LoVo (cell line): ENCODE measurements at regions not wholly inside any gene's neighbourhood (a gene's known extent, or its start where the extent isn't known, plus 50 kb on each side); places are given as distances from the start of the nearest gene placed in this dataset.

Experiments used
- DNase-seq: peaks from one replicate; pipeline ENCODE4 v3.0.0-alpha.2; 2016; ENCODE audit warnings: low spot score

- DNase-seq, result no peak
Observed at GRCh38 chr4:62235911-62236310, 1035.8 kb downstream of the ADGRL3 start.

GRCh38 chr4:62232814-62233213, 1032.7 kb downstream of the ADGRL3 start:
- no peak for DNase-seq

GRCh38 chr4:62231994-62232393, 1031.9 kb downstream of the ADGRL3 start:
- DNase-seq, result no peak

DNA sequence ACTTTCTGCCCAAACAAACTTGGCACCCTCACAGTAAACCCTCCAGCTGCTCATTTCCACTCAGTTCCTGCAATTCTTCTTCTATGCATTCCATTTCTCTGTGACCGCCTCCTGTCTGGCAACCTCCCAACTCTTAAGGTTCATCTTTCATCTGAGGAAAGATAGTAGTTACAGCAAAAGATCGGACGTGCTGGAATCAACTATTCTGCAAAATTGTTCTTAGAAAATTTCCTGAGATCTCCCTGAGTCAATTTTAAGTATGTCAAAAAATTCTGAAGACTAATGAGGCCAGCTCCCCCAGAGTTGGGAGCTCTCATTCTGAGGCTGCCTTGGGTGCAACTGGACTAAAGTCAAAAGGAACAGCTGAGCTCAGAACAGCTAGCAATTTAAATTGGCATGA, 1026.0 kb downstream of the ADGRL3 start:
- no peak for DNase-seq

DNA sequence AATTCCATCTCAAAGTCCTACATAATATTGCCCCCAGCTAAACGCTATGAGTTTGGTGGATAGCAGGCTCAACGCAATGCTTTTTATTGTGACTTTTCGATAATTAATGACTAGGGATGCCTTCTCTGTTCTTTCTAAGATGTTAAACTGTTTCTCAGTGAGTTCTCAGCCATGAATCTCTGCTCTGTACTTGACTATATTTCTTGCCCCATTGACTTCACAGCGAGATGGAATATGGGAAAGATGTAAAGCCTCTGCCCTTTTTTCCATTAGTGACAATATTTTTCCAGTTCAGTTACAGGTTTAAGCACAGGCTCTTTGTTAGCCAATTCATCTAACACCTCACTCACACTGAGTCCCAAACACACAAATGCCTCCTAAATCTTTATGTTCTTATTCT, 1022.0 kb downstream of the ADGRL3 start:
- DNase-seq, result no peak

DNA sequence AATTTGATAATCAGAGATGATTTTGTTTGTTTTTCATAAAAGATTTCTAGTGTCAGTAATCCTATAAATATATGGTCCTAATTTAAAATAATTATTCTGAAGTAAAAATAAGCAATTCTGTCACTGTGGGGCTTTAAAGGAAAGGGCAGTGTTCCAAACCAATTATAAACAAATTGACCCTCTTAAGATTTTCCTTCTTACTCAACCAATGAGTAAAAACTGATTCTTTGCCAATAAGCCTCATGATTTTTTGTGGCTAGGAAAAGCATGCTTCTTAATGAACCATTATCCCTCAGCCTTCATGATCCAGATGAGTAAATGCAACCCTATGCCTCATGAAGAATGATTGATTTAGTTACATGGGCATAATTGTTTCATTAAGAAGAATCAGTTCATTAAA, 1010.4 kb downstream of the ADGRL3 start:
- no peak for DNase-seq

- DNase-seq, result no peak
Observed at GRCh38 chr4:62209757-62210485, 1009.8 kb downstream of the ADGRL3 start.

DNA sequence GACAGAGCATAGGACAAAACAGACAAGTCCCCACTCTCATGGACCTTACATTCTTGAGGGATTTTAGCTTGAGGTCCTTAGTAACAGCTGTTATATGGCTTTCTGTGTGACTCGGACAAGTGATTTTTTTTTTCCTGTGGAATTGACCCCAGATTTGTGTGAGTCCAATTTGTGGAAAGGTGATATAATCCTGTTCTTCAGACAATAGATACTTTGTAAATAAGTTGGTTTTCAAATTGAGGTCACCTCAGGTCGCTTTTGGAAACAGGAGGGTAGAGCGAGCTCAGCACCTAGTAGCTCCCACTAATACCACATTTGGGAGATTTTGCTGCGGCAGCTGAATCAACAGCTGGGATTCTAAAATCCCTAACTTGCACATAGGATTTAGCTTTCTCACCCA, 1008.8 kb downstream of the ADGRL3 start:
- no peak for DNase-seq

GRCh38 chr4:62204136-62204535, 1004.0 kb downstream of the ADGRL3 start:
- DNase-seq, result no peak

GRCh38 chr4:62199291-62199810, 999.2 kb downstream of the ADGRL3 start:
- no peak for DNase-seq

GRCh38 chr4:62196338-62196737, 996.2 kb downstream of the ADGRL3 start:
- no peak for DNase-seq

DNA sequence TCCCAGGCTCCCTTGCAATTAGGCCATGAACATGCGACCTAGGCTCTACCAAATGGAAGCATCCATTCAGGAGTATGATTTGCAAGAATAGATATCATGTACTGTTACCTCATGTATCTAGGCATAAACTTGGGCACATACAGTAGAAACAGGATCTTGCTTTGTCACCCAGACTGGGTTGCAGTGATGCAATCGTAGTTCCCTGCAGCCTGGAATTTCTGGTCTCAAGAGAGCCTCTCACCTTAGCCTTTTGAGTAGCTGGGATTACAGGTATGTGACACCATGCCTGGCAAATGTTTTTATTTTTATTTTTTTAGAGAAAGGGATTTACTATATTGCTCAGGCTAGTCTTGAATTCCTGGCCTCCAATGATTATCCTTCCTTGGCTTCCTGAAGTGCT, 994.2 kb downstream of the ADGRL3 start:
- no peak for DNase-seq

DNA sequence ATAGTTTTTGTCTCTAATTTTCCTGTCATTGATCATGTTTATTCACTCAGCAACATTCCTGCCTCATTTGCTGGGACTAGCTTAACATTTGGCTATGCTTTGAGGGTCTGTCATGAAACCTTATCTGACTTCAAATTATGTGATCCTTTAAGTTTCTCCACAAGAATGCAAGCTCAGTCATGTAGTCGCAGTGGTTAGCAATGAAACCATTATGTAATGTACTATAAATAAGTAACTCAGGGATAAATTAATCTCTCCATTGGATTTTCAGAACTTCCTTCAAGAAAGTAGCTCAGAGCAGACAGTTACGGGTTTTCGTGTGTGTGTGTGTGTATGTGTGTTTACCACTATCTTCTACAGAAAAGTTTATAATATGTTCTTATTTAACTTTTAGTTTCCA, 993.6 kb downstream of the ADGRL3 start:
- no peak for DNase-seq

DNA sequence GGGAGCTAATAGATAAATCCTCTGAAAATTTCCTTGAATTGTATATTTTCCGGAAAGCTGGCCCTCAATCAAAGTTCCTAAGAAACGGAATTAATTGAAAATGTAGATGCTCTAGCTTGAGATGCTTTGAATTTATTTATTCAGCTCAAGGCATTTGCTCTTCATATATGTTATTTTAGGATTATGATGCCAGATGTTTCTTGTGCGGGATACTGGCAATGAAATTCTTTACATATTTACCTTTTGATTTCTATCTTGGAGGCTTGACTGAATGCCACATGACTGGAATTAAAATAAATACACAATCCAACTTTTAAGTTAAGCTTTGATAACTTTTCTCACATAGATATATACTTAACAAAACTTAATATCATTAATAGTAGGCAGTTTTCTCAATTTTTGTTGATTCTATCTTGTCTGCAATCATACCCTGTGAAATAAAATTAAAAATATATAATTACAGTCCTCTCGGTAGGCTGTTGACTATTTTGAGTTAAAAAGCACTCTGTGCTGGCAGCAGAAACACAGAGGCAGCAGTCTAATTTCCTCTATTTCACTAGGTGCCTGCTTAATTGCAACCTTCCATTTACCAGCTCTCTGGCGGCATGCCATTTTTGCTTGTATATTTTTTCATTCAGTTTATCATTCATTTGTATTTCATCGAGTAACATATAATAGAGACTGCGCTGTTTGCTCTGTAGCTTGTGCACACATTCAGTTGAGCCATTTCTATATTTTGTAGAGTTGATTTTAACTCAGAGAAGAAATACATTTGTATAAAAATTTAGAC, 991.5 kb downstream of the ADGRL3 start:
- no peak for DNase-seq

DNA sequence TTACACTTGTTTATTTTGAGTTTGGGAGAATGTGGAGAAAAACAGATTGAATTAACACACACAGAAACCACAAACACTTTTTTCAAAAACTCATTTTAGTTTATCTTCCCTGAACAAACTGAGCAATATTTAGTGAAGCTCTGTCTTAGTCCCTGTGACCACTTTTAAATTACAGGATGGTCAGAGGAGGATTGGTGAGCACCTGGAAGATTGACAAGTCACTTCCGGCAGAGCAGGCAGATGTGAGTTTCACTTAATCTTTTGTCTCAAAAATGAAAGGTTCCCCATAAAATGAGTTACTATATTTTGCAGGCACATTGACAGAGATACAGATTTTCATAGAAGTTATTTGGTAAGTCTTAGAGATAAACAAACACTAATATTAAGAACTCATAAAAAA, 970.1 kb downstream of the ADGRL3 start:
- DNase-seq, result no peak

- DNase-seq, result no peak
Observed at GRCh38 chr4:62168681-62169080, 968.6 kb downstream of the ADGRL3 start.

DNA sequence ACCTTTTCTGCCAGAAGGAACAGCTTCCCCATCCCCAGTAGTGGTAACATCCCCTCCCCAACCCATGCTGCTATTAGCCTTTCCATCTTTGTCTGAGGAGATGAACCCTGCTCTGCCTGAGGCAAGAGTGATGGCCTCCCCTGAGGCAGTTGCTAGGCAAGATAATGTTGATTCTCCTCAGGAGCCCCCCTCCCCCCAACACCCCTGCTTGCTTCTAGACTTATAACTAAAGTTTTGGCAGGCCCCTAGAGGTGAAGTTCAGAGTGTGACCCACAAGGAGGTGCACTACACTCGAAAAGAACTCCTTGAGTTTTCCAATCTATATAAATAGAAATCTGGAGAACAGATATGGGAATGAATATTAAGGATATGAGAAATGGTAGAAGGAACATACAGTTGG, 962.5 kb downstream of the ADGRL3 start:
- no peak for DNase-seq

- DNase-seq, result no peak
Observed at GRCh38 chr4:62161446-62161845, 961.3 kb downstream of the ADGRL3 start.

DNA sequence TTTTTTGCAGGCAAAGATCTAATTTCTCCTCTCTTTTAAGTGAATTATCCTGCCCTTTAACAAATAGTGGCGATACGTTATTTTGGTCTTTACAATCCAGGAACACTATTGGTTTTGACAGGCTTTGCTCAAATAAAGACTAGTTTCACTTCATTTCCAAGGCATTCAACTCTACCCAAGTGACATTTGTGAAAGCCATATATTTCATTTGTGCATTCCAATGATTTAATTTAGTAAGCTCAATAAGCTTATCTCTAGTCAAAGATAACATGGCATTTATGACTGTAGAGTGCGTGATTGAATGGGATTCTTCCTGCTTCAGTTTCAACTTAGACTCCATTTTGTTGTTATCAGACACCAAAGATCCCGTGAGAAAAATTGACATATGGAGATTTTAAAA, 959.8 kb downstream of the ADGRL3 start:
- no peak for DNase-seq

DNA sequence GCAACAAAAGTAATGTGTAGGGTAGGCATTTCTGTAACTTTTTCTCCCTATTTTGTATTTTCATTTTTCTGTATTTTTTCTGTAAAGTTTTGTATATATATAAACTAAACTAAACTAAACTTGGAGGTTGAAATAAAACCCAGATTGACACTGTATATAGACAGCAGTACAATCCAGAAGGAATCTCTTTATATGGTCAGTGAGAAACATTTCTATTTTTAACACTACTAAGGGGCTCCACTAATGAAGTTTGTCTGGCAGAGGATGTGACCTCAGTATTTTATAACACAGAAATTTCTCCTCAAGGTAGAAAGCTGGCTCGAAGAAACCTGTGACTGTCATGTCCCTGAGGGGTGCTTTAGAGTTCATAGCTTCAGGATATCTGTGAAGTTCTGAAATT, 959.2 kb downstream of the ADGRL3 start:
- no peak for DNase-seq

- no peak for DNase-seq
Observed at GRCh38 chr4:62156205-62156604, 956.1 kb downstream of the ADGRL3 start.

- no peak for DNase-seq
Observed at GRCh38 chr4:62145276-62145675, 945.1 kb downstream of the ADGRL3 start.

- DNase-seq, result no peak
Observed at GRCh38 chr4:62144431-62144830, 944.3 kb downstream of the ADGRL3 start.
